Heart right ventricle (tissue), 16 donors: ENCODE measurements at regions not wholly inside any gene's neighbourhood (a gene's known extent, or its start where the extent isn't known, plus 50 kb on each side); places are given as distances from the start of the nearest gene placed in this dataset.

Experiments
- ATAC-seq, 8 donors: fragments of 200-7000 bp; cut with Tn5 transposase; one replicate each; pipeline ENCODE4 v1.9.1; 2020; ENCODE audit warnings: mild to moderate bottlenecking in 8 of 8, moderate library complexity in 8 of 8, moderate number of reproducible peaks in 1 of 8
- DNase-seq, 2 donors: peaks; one replicate each; pipeline ENCODE4 v3.0.0-alpha.2; 2020
- H3K27ac ChIP-seq, 10 donors: fragments of 200-600 bp; sonication (generic) in 2 of 10; one replicate each; pipeline versions ENCODE4 v1.5.0 to v1.8.0; 2020 to 2022; ENCODE audit warnings: mild to moderate bottlenecking in 3 of 10
- H3K27me3 ChIP-seq, 7 donors: fragments of 200-600 bp; one replicate each; pipeline ENCODE4 v1.8.0; 2021 to 2022; ENCODE audit warnings: mild to moderate bottlenecking in 2 of 7
- H3K36me3 ChIP-seq, 9 donors: fragments of 200-600 bp; sonication (generic) in 1 of 9; one replicate each; pipeline versions ENCODE4 v1.5.0 to v1.8.0; 2020 to 2022; ENCODE audit warnings: mild to moderate bottlenecking in 2 of 9
- H3K4me1 ChIP-seq, 9 donors: fragments of 200-600 bp; sonication (generic) in 1 of 9; one replicate each; pipeline versions ENCODE4 v1.5.0 to v1.8.0; 2020 to 2022; ENCODE audit warnings: mild to moderate bottlenecking in 4 of 9
- H3K4me3 ChIP-seq, 10 donors: fragments of 200-600 bp; sonication (generic) in 2 of 10; one replicate each; pipeline versions ENCODE4 v1.5.0 to v1.8.0; 2020 to 2022; ENCODE audit warnings: mild to moderate bottlenecking in 7 of 10, moderate library complexity in 2 of 10
- H3K9me3 ChIP-seq, 11 donors: fragments of 200-600 bp in 10 of 11; sonication (generic) in 2 of 11; one replicate each; pipeline versions ENCODE4 v1.5.0 to v1.8.0; 2013 to 2022; ENCODE audit warnings: mild to moderate bottlenecking in 2 of 11, control low read depth in 1 of 11, moderate library complexity in 1 of 11
- CTCF ChIP-seq, 9 donors: fragments of 200-600 bp; sonication (generic) in 2 of 9; IDR thresholded peaks; one replicate each; pipeline versions ENCODE4 v1.5.0 to v1.8.0; 2021 to 2022; ENCODE audit warnings: antibody characterized with exemption in 9 of 9, mild to moderate bottlenecking in 5 of 9, moderate library complexity in 1 of 9
- WGBS, 2 donors: extraction: QIAGEN DNeasy Blood & Tissue Kit; methylation state at CpG; one replicate each; pipeline ENCODE4 v1.1.7; 2013; ENCODE audit warnings: inconsistent platforms in 1 of 2; 5-methylcytosine and 5-hydroxymethylcytosine counted together
- intact Hi-C, 10 donors: fragments of 100-400 bp; cut with DNase I; formaldehyde crosslinking; loops; one replicate each; pipeline versions ENCODE4 v1.11.1 to v1.14.2; 2022
- donor health status: Arrhythmogenic right ventricular cardiomyopathy.
- donor health status: ischemic (EF 13 %, LVEDD 7.1; RV severe dilation, severe dysfunction).
- donor health status: healthy with polysubstance abuse.
- donor health status: DM: no; HTN: yes; CAD: no.
- donor health status: DM: no; HTN: no; CAD: no.
- donor health status: ischemic (EF 25% LVEDD 6.9; RV normal size, moderate dysfunction).
- donor health status: ischemic (EF 25% LVEDD 5.7; RV mildly dilated, moderate dysfunction).
- donor health status: healthy.
- donor health status: DM: yes; HTN: yes; CAD: no.
- donor health status: Ischemic cardiomyopathy.
- donor health status: ischemic (EF 35%, LVEDD 5.7; RV mildly dilated, moderate dysfunction).
- donor health status: nonischemic (EF 11% LVEDD 7.7; RV severe dilation, severe dysfunction).
- donor health status: DM: yes; HTN: yes; CAD: no.
- donor health status: PGD.
- donor health status: ischemic (EF 29% LVEDD 5.4; RV normal size, mild dysfunction).
- donor health status: nonischemic (EF 23%, LVEDD 6.1; RV moderate dilation, normal function).

- intact Hi-C loops, result loop anchor here in 1 of 10 donors (5.0 to 10.0 kb wide), 2 partner anchors 164 to 187 kb away; no protein-coding TSS in a partner anchor
- H3K27ac ChIP-seq, result no peak overlapping the region
- WGBS, 2 donors, result 82 to 94% methylated on average over 3 of the region's 3 CpGs
Observed at GRCh38 chr5:123279136-123279535, 144.1 kb downstream of the CEP120 start.

GRCh38 chr5:123278284-123278683, 144.9 kb downstream of the CEP120 start:
- ATAC-seq (no peak), DNase-seq (no peak)
- Histone ChIP-seq H3K9me3 (no peaks in the 10 kb centered on the region), H3K36me3 (no peaks in the 10 kb centered on the region), H3K27ac (no peak overlapping the region), H3K27me3 (peaks cover 0 to 25% (median 9%) of the 10 kb centered on the region in 7 donors), H3K4me1 (no peaks in the 10 kb centered on the region), H3K4me3 (no peak overlapping the region)
- 92 to 97% methylated on average over 5 of the region's 5 CpGs for WGBS, 2 donors
- no peak for TF ChIP-seq CTCF (IDR thresholded peaks at IDR 0.05)
- intact Hi-C loops, result loop anchor here in 1 of 10 donors (5.0 to 10.0 kb wide), 2 partner anchors 163 to 186 kb away; no protein-coding TSS in a partner anchor

More at GRCh38 chr5:123279136-123279535, 144.1 kb downstream of the CEP120 start:
- Histone ChIP-seq H3K27me3 (peaks cover 0 to 29% (median 17%) of the 10 kb centered on the region in 7 donors), H3K4me3 (no peak overlapping the region), H3K4me1 (no peaks in the 10 kb centered on the region), H3K36me3 (no peaks in the 10 kb centered on the region), H3K9me3 (no peaks in the 10 kb centered on the region)
- DNase-seq (no peak), ATAC-seq (no peak)
- TF ChIP-seq CTCF (IDR thresholded peaks at IDR 0.05), result no peak

- H3K4me3 ChIP-seq, result no peak overlapping the region
- WGBS, 2 donors, result 51 to 69% methylated on average over 3 of the region's 3 CpGs
- no peaks in the 10 kb centered on the region for H3K36me3 ChIP-seq
- TF ChIP-seq CTCF (IDR thresholded peaks at IDR 0.05), result peak in 1 of 9 donors; percentile 52
- no peaks in the 10 kb centered on the region for H3K4me1 ChIP-seq
- H3K27ac ChIP-seq, result no peak overlapping the region
- ATAC-seq (no peak), DNase-seq (no peak)
- intact Hi-C loops, result loop anchor here in 1 of 10 donors (10.0 kb wide), 1 partner anchor 159 kb away; no protein-coding TSS in a partner anchor
- peaks cover 0 to 8% (median 0%) of the 10 kb centered on the region in 7 donors for H3K27me3 ChIP-seq
- no peaks in the 10 kb centered on the region for H3K9me3 ChIP-seq
Observed at GRCh38 chr5:123273984-123274383, 149.2 kb downstream of the CEP120 start.

- H3K9me3 ChIP-seq, result no peaks in the 10 kb centered on the region
- DNase-seq (no peak), ATAC-seq (no peak)
- H3K4me1 ChIP-seq, result no peaks in the 10 kb centered on the region
- intact Hi-C loops, result loop anchor here in 1 of 10 donors (10.0 kb wide), 1 partner anchor 158 kb away; no protein-coding TSS in a partner anchor
- no peak for TF ChIP-seq CTCF (IDR thresholded peaks at IDR 0.05)
- no peak overlapping the region for H3K4me3 ChIP-seq
- no peaks in the 10 kb centered on the region for H3K36me3 ChIP-seq
- H3K27ac ChIP-seq, result no peak overlapping the region
- H3K27me3 ChIP-seq, result peaks cover 0 to 6% (median 0%) of the 10 kb centered on the region in 7 donors
- 92 to 97% methylated on average over 2 of the region's 2 CpGs for WGBS, 2 donors
Observed at GRCh38 chr5:123273095-123273494, 150.1 kb downstream of the CEP120 start.
